H7 (cell line): ENCODE measurements at regions not wholly inside any gene's neighbourhood (a gene's known extent, or its start where the extent isn't known, plus 50 kb on each side); places are given as distances from the start of the nearest gene placed in this dataset.
"Not testable (repeated sequence)": the region's sequence is repeated elsewhere in the genome, so short reads cannot be mapped to it uniquely, and the experiment has no call there.

Experiments used
- DNase-seq: peaks from one replicate; pipeline ENCODE4 v3.0.0; 2012
- H3K27me3 ChIP-seq: 2 replicates; pipeline ENCODE4 v1.6.0; 2011; ENCODE audit warnings: mild to moderate bottlenecking, low read length; ENCODE audit not compliant: control insufficient read depth, insufficient read depth
- H3K36me3 ChIP-seq: replicated peaks from 2 replicates; pipeline ENCODE4 v1.5.1; 2011; ENCODE audit warnings: low read length; ENCODE audit not compliant: control insufficient read depth, insufficient read depth
- H3K4me3 ChIP-seq: 2 replicates; pipeline ENCODE4 v1.5.1; 2011; ENCODE audit warnings: low read depth, mild to moderate bottlenecking, control low read depth, low read length, moderate library complexity; ENCODE audit not compliant: insufficient read depth

DNA sequence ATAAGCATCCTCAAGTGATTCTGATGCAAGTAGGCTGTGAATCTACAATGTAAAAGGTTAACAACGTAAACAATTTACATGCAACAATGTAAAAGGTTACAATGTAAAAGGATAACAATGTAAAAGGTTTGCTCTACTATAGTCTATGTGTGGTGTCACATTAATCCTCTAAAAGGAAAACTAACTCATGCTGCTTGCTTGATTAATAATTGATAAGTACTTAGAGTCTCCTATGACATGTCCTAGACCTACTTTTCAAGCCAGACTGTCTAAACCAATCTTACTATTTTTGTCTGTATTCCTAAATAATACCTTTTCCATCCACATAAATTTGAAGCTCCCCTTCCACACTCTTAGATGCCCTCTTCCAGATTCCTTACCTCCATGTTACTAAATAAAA, 606.8 kb downstream of the LTN1 start:
- Histone ChIP-seq H3K27me3 (no peaks in the 10 kb centered on the region), H3K4me3 (no peak overlapping the region), H3K36me3 (no peaks in the 10 kb centered on the region)
- no peak for DNase-seq

- H3K4me3 ChIP-seq, DNase-seq, H3K27me3 ChIP-seq, H3K36me3 ChIP-seq: not testable (repeated sequence)
These were observed 611.5 kb downstream of the LTN1 start for GRCh38 chr21:28381000-28381745.

- no peaks in the 10 kb centered on the region for H3K36me3 ChIP-seq
- DNase-seq = no peak
- no peak overlapping the region for H3K4me3 ChIP-seq
- no peaks in the 10 kb centered on the region for H3K27me3 ChIP-seq
These were observed 612.4 kb downstream of the LTN1 start for GRCh38 chr21:28380241-28380640.

- Histone ChIP-seq H3K27me3 (no peaks in the 10 kb centered on the region), H3K4me3 (no peak overlapping the region), H3K36me3 (no peaks in the 10 kb centered on the region)
- DNase-seq = no peak
These were observed 614.7 kb downstream of the LTN1 start for GRCh38 chr21:28378026-28378425.

- H3K27me3 ChIP-seq = no peaks in the 10 kb centered on the region
- no peaks in the 10 kb centered on the region for H3K36me3 ChIP-seq
- H3K4me3 ChIP-seq = no peak overlapping the region
These were observed 616.8 kb downstream of the LTN1 start for GRCh38 chr21:28375708-28376385.

DNA sequence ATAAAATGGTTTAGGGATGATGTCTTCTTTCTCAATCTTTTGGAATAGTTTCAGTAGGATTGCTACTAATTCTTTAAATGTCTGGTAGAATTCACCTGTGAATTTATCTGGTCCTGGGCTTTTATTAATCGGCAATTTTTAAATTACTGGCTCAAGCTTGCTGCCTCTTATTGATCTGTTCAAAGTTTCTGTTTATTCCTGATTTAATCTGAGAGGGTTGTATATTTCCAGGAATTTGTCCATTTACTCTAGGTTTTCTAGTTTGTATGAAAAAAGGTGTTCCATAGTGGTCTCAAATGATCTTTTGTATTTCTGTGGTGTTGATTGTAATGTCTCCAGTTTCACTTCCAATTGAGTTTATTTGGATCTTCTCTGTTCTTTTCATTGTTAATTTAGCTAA, 617.8 kb downstream of the LTN1 start:
- H3K36me3 ChIP-seq = no peaks in the 10 kb centered on the region
- H3K27me3 ChIP-seq = no peaks in the 10 kb centered on the region
- no peak overlapping the region for H3K4me3 ChIP-seq
- DNase-seq = no peak

More at GRCh38 chr21:28375708-28376385, 616.8 kb downstream of the LTN1 start:
- no peak for DNase-seq

- Histone ChIP-seq H3K36me3 (no peaks in the 10 kb centered on the region), H3K4me3 (no peak overlapping the region), H3K27me3 (no peaks in the 10 kb centered on the region)
- DNase-seq = no peak
These were observed 621.0 kb downstream of the LTN1 start for GRCh38 chr21:28371713-28372112.

DNA sequence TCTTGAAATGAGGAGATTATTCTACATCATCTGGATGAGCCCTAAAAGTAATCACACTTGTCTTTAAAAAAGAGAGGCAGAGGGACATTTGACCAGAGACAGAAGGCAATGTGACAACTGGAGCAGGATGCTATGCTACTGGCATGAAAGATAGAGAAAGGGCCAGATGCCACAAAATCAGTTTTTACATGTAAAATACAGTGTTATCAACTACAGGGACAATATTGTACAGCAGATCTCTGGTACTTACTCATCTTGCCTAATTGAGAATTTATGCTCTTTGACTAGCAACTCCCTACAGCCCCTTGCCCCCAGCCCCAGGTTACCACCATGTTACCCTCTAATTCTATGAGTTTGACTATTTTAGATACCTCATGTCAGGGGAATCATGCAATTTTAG, 633.4 kb downstream of the LTN1 start:
- H3K4me3 ChIP-seq = no peak overlapping the region
- DNase-seq = no peak
- H3K36me3 ChIP-seq = no peaks in the 10 kb centered on the region
- H3K27me3 ChIP-seq = no peaks in the 10 kb centered on the region

- no peak for DNase-seq
- Histone ChIP-seq H3K4me3 (no peak overlapping the region), H3K36me3 (no peaks in the 10 kb centered on the region), H3K27me3 (no peaks in the 10 kb centered on the region)
These were observed 634.0 kb downstream of the LTN1 start for GRCh38 chr21:28358702-28359101.

GRCh38 chr21:28358170-28358569, 634.5 kb downstream of the LTN1 start:
- DNase-seq = no peak
- Histone ChIP-seq H3K27me3 (no peaks in the 10 kb centered on the region), H3K4me3 (no peak overlapping the region), H3K36me3 (no peaks in the 10 kb centered on the region)

DNA sequence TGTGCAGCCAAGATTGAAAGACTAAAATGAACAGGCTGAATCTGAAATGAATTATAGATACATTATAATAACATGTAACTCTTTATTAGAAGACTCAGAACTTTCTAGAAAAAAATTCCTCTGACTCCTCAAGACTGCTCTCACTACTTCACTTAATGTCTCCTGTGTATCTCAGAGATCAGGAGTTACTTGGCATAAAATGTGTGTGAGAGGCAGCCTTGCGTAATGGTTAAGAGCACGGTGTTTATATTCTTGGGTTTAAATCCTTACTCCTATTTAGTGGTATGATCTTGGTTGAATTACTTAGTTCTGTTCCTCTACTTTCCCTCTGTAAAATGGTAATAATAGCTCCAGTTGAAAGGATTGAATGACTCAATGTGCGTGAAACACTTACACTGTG, 634.9 kb downstream of the LTN1 start:
- no peaks in the 10 kb centered on the region for H3K36me3 ChIP-seq
- H3K4me3 ChIP-seq = no peak overlapping the region
- no peak for DNase-seq
- H3K27me3 ChIP-seq = no peaks in the 10 kb centered on the region

DNA sequence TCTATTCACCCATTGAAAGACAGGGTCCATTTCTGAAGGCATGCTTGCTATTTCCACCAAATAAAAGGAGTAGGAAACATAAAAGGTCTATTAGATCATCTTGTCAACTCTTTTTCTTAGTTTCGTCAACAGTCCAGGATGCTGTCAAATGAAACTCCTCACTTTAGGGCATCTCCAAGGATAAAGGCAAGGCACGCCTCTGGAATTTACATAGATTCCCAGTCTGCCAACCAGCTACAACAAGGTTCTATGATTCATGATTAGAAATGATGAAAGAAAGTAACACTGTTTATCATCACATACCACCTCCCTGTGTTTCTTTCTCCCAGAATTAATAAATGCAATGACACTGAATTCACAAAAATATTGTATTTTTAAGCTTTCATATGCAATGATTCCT, 636.3 kb downstream of the LTN1 start:
- no peak for DNase-seq
- Histone ChIP-seq H3K4me3 (no peak overlapping the region), H3K27me3 (no peaks in the 10 kb centered on the region), H3K36me3 (no peaks in the 10 kb centered on the region)

DNA sequence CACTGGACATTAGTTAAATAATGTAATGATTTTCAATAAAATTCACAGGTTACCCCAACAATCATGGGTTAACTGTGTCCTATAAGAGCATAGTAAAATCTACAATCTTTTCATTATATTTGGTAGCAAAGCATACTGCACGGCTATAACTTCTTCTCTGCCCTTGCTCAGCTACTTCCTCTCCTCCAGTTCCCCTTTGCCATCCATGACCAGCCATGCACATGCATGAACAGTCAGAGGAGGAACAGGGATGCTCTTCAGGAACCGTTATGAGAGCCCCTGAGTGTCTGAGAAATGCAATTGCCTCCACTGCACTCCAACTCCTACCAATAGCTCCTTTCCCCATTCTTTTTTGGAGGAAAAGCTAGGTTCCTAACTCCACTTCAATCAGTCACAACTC, 646.7 kb downstream of the LTN1 start:
- Histone ChIP-seq H3K36me3 (no peaks in the 10 kb centered on the region), H3K4me3 (no peak overlapping the region), H3K27me3 (no peaks in the 10 kb centered on the region)
- no peak for DNase-seq

DNA sequence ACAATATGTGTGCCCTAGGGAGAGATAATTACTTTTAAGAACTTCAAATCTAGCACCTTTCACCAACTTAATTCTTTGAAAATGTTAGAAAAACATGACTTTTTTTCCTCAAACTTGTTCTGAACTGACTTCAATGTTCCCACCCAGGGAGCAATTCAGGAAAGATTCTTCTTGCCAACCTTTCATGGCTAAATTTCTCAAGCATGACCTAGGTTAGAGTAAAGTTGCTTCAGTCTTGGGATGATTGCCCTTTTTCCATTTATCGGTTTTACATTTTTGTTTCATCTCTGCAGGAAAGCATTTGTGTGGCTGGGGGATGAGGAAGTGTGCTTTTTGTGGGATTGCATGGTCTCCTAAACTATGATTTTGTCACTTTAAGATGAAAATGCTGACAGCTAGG, 647.7 kb downstream of the LTN1 start:
- no peak for DNase-seq

DNA sequence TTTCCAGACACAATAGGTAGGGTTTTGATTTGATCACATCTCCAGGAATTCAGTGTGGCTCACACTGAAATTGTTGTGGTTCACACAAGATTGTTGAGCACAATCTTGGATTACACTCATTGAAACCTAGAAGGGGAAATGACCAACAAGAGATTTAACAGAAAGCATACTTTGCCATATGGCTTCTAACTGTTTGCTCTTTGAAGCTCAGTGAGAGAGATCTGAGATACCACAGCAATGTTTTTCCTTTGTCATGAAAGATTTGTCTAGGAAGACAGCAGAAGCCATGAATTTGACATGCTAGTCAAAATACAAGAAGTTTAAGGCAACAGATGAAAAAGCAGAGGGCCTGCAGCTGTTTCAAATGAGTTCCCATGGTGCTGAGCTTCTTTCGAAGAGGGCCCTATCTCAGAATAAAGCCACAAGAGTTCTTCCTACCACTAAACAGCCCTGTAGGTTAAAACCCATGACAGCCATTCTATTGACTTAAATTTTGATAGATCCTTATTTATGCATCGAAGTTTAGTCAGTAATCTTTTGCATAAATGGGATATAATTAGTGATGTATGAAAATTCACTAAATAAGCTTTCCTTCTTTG, 650.4 kb downstream of the LTN1 start:
- Histone ChIP-seq H3K4me3 (no peak overlapping the region), H3K36me3 (no peaks in the 10 kb centered on the region), H3K27me3 (no peaks in the 10 kb centered on the region)
- DNase-seq = no peak

More for the DNA sequence above, 647.7 kb downstream of the LTN1 start:
- Histone ChIP-seq H3K36me3 (no peaks in the 10 kb centered on the region), H3K4me3 (no peak overlapping the region), H3K27me3 (no peaks in the 10 kb centered on the region)
